GM21825 (cell line): ENCODE measurements at regions not wholly inside any gene's neighbourhood (a gene's known extent, or its start where the extent isn't known, plus 50 kb on each side); places are given as distances from the start of the nearest gene placed in this dataset.
"Not testable (repeated sequence)": the region's sequence is repeated elsewhere in the genome, so short reads cannot be mapped to it uniquely, and the experiment has no call there.

ENCODE experiments used
- ATAC-seq: cut with Tn5 transposase; IDR thresholded peaks from one replicate; pipeline ENCODE4 v1.9.1; 2021; ENCODE audit warnings: mild to moderate bottlenecking, moderate library complexity; ENCODE audit not compliant: unreplicated experiment

DNA sequence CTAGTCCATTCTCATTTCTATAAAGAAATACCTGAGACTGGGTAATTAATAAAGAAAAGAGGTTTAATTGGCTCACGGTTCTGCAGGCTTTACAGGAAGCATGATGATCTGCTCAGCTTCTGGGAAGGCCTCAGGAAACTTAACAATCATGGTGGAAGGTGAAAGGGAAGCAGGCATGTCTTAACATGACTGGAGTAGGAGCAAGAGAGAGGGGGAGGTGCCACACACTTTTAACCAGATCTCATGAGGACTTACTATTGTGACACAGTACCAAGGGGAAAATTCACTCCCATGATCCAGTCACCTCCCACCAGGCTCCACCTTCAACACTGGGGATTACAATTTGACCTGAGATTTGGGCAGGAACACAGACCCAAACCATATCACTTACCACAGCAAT, 310.1 kb downstream of the SH3GL2 start:
- ATAC-seq: not testable (repeated sequence)

DNA sequence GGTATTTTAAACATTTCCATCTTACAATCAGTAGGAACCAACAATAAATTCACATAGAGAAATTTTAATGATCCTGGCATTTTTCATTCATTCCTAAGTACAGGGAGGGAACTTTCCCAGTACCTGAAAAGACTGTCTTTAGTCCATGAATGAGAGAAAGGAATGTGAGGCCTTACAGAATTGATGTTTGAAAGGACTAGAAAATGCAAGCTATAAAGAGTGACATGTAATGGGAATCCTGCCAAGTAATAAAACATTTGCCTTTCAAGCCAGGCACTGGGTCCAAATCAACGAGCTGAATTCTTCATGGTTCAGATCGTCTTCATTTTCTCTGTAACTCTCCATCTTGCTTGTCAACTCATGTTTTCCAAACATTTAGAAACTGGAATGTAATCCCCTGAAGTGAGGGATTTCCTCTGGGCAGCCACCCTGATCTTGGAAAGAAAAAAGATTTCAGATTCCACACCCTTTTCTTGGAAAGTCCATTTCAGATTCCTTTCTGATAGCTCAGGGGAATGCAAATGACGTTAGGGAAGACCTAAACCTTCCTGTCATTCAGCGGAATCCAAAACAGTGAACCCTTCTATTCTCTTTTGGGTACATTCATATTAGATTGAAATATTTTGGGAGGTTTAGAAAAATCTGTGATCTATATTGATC, 315.8 kb downstream of the SH3GL2 start:
- no peak for ATAC-seq

DNA sequence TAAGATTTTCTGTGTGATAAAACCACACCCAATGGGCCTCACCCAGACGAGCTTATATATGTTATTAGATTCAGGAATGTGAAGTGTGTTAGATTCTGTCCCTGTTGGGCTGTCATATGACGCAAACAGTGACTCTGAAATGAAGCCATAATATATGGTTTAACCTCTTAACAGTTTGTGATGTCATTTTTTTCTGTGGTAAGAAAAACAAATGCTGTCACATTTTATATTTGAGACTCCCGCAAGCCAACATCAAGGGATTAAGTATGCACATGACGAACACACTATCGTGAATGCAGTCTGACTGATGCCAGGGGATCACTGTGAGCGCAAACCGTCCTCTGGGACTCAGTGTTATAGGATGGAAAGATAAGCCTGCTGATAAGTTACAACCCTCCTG, 321.7 kb downstream of the SH3GL2 start:
- ATAC-seq: no peak

DNA sequence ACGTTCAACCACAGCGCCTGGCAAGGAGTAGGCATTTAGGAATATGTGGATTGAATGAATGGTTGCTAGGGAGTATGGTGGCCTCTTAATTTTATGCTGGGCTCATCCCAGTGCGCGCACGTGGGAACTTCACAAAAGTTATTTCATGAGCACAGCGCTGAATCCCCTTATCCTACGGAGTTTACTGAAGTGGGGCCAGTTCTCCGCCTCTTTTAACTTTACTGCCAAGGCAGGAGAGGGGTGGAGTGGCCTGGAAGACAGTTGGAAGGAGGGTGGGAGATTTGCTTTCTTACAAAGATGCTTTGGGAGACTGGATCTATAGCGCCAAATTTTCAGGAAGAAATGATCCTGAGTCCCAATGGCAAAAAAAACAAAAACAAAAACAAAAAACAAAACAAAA, 326.5 kb downstream of the SH3GL2 start:
- ATAC-seq: no peak

DNA sequence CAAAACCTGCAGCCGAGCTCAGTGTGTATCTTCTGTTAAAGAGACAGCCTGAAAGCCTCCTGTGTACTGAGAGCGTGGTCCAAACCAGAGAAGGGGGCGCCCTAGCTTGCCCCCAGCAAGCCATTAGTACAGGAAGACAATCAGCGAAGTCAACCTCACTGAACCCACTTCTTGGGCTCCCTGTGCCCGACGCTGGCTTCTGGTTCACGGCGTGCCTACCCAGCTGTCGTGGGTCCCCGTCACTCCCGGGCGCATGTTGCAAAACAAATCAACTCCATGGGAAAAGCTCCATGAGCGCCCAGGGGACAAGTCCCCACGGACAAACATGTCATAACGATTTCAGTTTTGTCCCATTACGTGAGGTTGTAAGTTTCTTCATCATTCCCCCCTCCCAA, 326.9 kb downstream of the SH3GL2 start:
- no peak for ATAC-seq

DNA sequence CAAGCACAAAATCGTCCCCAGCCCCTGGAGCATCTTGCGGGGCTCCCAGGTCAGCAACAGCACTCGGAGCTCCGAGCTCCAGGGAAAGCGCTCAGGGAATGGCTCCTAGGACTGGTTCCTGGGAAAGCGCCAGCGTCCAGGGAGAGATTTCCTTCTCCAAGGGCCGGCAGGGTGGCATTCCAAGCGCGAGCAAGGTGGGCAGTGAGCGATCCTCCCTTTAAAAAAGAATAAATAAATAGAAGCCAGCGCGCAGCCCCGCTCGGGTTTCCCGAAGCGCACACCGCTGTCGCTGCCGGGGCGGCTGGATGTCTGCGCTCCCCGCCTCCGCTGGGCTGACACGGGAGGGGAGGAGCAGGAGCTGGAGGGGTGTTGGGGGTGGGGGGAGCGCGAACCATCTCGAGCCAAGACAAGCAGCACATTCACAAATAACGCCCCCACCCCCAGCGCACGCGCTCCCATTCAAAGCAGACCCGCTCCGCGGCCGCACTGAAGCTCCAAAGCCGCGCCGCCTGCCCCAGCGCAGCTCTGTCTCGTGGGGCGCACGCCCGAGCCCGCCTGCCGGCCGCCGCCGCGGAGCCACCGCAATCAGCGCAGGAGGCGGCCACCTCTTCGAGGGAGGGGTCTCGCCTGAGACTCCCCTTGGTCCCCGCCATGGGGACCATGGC, 327.4 kb downstream of the SH3GL2 start:
- ATAC-seq: no peak

DNA sequence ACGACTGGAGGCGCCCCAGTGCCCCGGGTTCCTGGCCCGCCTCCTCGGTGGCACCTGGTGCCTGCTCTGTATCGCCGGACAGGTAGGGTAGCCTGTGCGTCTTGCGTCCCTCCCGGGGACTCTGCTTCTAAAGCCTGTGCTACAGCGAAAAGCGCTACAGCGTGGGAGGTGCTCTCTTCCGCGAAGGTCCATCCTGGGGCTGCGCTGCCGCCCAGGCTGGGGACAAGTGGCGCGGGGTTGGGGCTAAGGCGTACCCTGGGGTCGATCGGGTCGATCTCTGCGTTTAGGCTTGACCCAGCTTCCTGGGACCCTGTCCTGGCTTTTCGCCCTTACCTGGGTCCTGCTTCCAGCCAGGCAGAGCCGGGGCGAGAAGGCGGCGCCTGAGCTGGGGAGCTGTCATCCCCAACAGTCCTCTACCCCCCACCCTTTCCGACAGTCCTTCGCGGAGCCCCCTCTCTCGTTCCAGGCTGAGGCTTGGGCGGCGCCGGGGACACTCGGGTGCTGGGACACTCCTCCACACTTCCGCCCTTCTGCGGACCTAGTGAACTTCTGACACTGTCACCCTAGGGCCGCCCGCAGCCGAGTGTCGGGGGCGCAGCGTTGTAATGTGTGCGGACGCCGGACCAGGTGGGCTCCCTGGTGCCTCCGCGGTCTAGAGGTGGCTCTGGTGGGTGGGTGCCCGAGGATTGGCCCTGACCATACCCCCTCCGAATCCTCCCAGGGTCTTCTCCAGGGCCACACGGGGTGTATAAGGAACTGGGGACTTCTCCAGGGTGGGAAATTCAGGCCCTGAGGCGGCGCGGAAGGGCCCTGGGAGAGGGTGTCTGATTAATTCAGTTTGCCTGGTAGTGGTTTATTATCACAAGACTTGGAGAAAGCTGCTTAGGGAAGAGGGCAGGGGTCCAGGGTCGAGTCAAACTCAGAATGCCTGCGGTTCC, 328.2 kb downstream of the SH3GL2 start:
- no peak for ATAC-seq

DNA sequence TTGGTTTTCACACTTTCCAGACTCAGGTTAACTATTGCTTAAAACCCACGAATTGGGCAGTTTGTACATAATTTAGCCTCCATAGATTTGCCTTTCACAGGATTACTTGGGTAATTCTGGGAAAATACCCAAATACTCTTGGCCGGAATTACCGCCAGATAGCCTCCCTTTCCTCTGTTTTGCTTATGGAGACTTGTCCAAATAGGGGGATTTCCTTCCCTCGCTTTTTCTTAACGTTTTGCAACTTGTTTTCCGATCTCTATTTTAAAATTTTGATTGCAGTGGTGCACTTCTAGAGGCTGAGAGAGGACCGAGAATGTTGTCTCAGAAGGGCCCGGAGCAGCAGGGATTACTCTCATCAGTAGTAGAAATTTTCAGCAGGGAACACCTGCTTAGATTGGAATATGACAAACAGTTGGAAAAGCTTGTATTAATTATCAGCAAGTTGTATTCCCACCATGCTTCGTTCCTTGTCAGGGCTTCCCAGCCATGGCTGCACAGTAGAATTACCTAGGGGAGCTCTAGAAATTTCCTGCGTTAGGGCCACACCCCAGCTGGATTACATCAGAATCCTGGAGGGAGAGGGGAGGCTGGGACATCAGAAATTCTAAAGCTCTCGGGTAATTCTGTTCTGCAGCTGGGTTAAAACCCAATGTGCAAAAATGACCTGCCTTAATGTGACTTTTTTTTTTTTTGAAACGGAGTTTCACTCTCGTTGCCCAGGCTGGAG, 329.1 kb downstream of the SH3GL2 start:
- no peak for ATAC-seq

DNA sequence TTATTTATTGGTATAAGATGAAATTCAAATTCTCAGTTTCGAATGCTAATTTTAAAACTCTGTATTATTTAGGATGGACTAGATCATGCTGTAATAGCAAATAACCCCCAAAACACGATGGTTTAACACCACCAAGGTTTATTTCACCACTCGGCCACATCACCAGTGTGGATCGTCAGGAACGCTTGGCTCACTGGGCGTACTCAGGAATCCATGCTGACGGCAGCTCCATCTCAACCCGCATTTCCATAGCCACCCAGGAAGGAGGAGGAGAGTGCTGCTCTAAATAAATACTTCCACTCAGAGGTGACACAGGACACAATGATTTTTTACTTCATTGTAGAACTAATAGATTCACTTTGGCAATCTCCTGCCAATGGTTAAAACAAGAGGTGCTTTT, 347.4 kb downstream of the SH3GL2 start:
- ATAC-seq: no peak

DNA sequence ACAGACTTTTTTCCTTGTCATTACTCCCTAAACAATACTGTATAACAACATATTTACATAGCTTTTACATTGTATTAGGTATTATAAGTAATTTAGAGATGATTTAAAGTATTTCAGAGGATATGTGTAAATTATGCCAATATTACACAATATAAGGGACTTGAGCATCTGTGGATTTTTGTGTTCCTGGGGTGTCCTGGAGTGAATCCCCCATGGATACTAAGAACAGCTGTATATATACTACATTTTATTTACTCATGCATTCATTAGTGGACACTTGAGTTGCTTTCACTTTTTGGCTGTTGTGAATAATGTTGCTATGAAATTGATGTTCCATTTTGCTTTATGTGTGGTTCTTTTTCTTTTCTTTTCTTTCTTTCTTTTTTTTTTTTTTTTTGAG, 348.8 kb downstream of the SH3GL2 start:
- ATAC-seq: no peak

DNA sequence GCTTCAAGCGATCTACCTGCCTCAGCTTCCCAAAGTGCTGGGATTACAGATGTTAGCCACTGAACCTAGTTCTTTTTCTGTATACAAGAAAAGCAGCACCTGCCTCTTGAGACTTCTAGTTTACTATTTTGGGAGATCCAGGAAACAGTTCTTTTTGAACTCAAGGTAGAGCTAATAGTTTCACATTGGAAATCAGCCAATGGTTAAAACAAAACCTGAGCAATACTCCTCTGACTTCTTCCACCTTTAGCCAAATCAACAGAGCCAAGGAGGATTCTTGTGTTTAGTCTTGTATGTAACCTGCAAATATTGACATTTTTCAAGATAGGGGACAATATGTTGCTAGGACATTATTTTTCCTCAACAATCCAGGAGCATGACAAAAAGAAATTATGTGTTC, 349.4 kb downstream of the SH3GL2 start:
- ATAC-seq: no peak

DNA sequence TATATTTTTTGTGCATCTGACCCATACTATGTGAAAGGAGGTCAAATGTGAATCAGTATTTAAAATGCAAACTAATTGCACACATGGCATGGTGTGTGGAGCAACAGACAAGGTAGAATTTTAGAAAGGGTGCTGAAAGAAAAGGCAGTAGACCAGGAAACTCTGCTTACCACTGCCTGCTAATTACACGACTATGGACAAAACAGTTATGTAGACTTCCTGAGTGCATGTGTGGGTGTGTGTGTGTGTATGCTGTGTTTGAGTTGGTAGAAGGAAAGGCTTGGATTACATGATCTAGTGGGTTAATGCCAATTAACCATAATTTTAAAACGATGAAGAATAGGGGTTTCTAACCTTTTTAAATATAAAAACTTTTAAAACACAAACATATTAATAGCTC, 349.9 kb downstream of the SH3GL2 start:
- no peak for ATAC-seq

DNA sequence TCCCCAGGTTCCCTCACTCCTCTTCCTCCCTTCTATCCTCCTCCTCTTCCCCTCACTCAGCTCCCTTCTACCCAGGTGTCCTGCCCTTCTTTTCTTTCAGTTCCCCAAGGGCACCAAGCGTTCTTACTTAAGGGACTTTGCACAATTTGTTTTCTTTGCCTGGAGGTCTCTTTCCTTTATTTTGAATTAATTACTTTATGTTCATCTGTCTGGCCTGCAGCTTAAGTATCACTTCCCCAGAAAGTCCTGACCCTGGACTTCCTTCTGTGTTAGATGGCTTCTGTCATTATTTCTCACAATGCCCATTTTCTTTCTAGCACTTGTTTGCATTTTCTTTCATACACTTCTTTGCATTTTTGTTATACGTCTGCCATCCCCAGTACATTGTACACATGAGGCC, 350.6 kb downstream of the SH3GL2 start:
- no peak for ATAC-seq

DNA sequence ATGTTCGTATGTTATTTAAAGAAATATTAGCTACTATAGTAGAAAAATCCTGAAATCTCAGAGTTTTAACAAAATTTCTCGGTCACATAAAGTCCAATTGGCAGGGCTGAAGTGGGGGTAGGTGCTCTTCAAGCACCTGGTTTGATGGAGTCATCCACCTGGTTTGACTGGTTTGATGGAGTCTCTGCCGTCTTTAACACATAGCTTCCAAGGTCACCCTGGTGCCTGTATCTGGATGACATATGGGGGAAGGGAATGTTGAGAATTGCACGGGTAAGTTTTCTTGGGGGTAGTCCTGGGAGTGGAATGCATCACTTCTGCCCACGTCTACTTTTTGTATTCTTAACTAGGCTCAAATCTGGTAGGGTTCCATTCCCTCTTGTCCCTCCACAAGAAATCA, 351.2 kb downstream of the SH3GL2 start:
- ATAC-seq: no peak

DNA sequence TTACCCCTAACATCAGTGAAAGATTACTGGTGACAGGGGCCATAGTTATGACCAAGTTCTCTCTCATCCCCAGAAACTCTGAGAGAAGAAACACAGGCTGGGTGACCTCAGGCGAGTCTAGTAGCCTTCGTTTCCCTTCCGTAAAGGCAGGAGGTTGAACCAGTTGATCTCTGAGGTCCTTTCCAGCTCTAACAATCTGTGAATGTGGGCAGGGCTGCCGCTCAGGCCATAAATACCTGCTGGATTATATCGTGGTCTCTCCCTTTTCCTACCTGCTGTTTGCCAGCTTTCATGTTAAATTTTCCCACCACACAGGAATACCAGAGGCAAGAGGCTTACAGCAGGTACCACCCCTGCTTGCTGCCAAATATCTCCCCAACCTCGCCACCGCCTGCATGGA, 357.5 kb downstream of the SH3GL2 start:
- no peak for ATAC-seq

DNA sequence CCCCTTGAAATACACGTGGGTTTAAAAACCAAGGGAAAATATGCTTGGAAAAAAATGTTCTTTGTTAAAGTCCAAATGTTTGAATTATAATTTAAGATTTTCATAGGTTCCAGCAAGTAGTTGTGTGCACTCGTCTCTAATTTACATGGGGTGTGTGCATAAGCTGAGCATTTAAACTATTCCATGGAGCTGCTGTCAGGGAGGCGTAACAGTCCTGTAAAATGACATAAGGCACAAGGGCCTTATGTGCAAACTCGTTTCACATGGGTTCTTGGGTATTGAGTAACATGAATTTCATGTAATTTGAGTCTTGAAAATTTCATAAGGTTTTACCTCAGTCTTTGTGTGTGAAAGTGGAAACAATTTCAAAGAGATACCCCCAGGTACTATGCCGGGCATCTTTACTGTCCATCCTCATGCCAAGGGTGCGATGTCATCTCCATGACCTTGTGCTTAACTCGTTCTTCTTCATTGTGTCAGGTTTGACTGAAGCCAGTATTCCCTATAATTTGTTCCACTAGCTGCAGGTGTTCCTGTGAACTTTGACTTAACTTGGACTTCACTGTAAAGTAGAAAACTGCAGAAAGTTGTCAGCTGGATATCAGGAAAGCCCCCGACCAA, 359.3 kb downstream of the SH3GL2 start:
- ATAC-seq: no peak

DNA sequence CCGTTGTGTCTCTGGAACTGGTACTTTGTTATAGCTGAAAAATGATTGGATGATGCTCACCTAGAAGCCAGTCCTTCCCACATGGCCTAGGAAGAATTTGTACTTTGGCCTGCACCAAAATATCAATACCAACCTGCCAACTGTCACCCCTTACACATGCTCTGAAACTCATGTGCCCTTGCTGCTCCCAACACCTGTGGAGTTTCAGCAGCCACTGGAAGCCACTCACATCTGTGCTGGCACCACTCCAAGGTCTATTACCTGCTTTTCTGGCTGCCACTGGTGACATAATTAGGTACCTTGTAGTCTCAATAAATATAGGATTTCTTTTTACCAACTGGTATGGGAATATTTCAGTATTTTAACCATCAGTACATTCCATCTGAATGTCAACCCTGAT, 363.6 kb downstream of the SH3GL2 start:
- ATAC-seq: no peak

DNA sequence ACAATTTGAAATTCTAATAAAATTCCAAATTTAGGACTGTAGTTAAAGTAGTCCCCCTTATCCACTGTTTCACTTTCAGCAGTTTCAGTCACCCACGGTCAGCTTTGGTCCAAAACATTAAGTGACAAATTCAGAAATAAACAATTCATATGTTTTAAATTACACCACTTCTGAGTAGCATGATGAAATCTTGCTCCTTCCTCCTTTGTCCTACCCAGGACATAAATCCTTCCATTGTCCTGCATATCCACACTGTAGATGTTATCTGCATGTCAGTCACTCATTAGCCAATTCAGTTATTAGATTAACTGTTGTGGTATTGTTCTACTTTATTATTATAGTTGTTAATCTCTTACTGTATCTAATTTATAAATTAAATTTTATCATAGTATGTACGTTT, 376.5 kb downstream of the SH3GL2 start:
- ATAC-seq: no peak

DNA sequence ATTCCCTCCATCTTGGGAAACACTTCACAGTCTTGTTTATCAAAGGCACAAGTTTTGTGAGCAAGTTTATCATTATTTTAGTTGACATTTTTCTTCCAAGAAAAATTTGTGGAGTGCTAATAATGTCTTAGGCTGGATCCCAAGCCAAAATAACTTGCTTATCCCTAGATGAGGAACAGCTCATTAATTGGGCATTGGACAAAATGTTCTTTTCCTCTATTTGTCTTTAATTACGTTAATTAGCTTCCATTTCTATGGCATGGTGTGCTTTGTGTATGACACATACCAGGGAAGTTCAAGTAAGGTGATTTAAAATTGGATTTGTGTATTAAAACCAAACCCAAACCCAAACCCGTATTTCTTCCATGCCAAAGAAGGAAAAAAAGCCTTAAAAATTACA, 379.5 kb downstream of the SH3GL2 start:
- no peak for ATAC-seq

DNA sequence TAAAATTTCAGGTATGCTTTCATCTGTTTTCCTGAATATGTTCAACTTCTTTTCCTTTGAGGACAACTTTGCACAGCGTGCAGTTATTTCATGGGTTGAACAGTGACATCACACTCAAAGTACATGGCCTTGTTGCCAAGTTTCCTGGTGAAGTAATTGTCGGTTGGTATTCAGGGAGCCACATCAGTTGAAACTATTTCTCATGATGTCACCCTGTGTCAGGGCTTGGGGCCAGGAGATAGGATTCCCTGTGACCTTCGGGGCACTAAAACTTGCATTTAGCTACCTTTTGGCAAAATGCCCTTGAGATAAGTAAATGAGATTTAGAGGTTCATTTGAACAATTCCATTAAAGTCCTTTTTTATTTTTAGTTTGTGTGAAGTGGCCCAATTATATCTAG, 383.9 kb downstream of the SH3GL2 start:
- no peak for ATAC-seq

DNA sequence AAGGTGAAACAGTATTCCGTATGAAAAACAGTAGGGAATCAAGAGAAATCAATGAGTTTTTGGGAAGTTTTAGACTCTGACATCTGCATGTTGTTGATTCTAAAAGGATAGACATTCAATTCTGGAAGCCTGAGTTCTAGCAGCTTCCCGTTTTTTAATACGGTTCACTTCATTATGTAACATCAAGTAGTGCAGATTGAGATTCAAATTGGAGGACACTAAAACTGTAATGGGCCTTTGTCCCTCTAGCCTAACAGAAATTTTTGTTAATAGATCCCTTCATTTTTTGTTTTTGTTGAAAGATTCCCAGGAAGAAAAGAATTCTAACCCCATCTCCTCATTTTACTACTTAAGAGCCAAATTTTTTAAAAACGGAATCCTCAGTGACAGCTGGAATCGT, 384.6 kb downstream of the SH3GL2 start:
- ATAC-seq: no peak
